GM23338 (cell line): ENCODE measurements at regions not wholly inside any gene's neighbourhood (a gene's known extent, or its start where the extent isn't known, plus 50 kb on each side); places are given as distances from the start of the nearest gene placed in this dataset.

Source experiments
- ATAC-seq: fragments of 200-7000 bp; cut with Tn5 transposase; 3 replicates; pipeline ENCODE4 v1.9.1; 2020
- DNase-seq: peaks from one replicate; pipeline ENCODE4 v3.0.0-alpha.2; 2015; ENCODE audit warnings: low spot score
- H2AFZ ChIP-seq: fragments of 200-600 bp; sonication (generic); 2 replicates; pipeline ENCODE4 v1.8.0; 2016; ENCODE audit warnings: antibody characterized with exemption, mild to moderate bottlenecking, moderate library complexity
- H3F3A ChIP-seq: fragments of 200-600 bp; sonication (generic); replicated peaks from 2 replicates; pipeline ENCODE4 v1.8.0; 2017; ENCODE audit warnings: antibody characterized with exemption, mixed run types, low read depth
- H3K27ac ChIP-seq: fragments of 200-600 bp; sonication (generic); 2 replicates; pipeline ENCODE4 v1.6.1; 2016; ENCODE audit warnings: low read depth
- H3K27me3 ChIP-seq: fragments of 200-600 bp; sonication (generic); 2 replicates; pipeline ENCODE4 v1.8.0; 2016; ENCODE audit warnings: mild to moderate bottlenecking, mixed run types, moderate library complexity; ENCODE audit not compliant: insufficient read depth
- H3K36me3 ChIP-seq: fragments of 200-600 bp; sonication (generic); 2 replicates; pipeline ENCODE4 v1.8.0; 2016; ENCODE audit warnings: mild to moderate bottlenecking; ENCODE audit not compliant: insufficient read depth
- H3K4me1 ChIP-seq: fragments of 200-600 bp; sonication (generic); 2 replicates; pipeline ENCODE4 v1.8.0; 2016; ENCODE audit warnings: mild to moderate bottlenecking, moderate library complexity; ENCODE audit not compliant: insufficient read depth
- H3K4me2 ChIP-seq: fragments of 200-600 bp; sonication (generic); 2 replicates; pipeline ENCODE4 v1.7.1; 2017; ENCODE audit warnings: mixed run types
- H3K4me3 ChIP-seq: fragments of 200-600 bp; sonication (generic); 2 replicates; pipeline ENCODE4 v1.6.1; 2016; ENCODE audit warnings: mixed run types
- H3K79me2 ChIP-seq: fragments of 200-600 bp; sonication (generic); replicated peaks from 2 replicates; pipeline ENCODE4 v1.8.0; 2017; ENCODE audit warnings: mild to moderate bottlenecking; ENCODE audit not compliant: insufficient read depth
- H3K9me2 ChIP-seq: fragments of 200-600 bp; sonication (generic); 2 replicates; pipeline ENCODE4 v1.8.0; 2017; ENCODE audit not compliant: insufficient read depth
- H4K20me1 ChIP-seq: fragments of 200-600 bp; sonication (generic); replicated peaks from 2 replicates; pipeline ENCODE4 v1.8.0; 2017; ENCODE audit warnings: mild to moderate bottlenecking; ENCODE audit not compliant: insufficient read depth
- H3K27ac Mint-ChIP-seq: 2 replicates; pipeline ENCODE4 v1.8.0; 2020; ENCODE audit warnings: inconsistent platforms, mild to moderate bottlenecking, moderate library complexity, mixed read lengths
- H3K27me3 Mint-ChIP-seq: 3 replicates; pipeline ENCODE4 v1.8.0; 2022; ENCODE audit warnings: low read depth, mild to moderate bottlenecking, moderate library complexity, mixed read lengths, inconsistent platforms; ENCODE audit not compliant: insufficient read depth, poor library complexity
- H3K36me3 Mint-ChIP-seq: 3 replicates; pipeline ENCODE4 v1.8.0; 2021; ENCODE audit warnings: low read depth, mild to moderate bottlenecking, inconsistent platforms, moderate library complexity, mixed read lengths
- H3K4me1 Mint-ChIP-seq: 3 replicates; pipeline ENCODE4 v1.8.0; 2020; ENCODE audit warnings: mild to moderate bottlenecking, inconsistent platforms, mixed read lengths
- H3K4me3 Mint-ChIP-seq: 3 replicates; pipeline ENCODE4 v1.8.0; 2021; ENCODE audit warnings: moderate library complexity, mild to moderate bottlenecking, inconsistent platforms, mixed read lengths
- H3K9me3 Mint-ChIP-seq: 3 replicates; pipeline ENCODE4 v1.8.0; 2020; ENCODE audit warnings: moderate library complexity, mild to moderate bottlenecking, inconsistent platforms, mixed read lengths
- CTCF ChIP-seq, 2 experiments: fragments of 200-600 bp in 1 of 2; sonication (generic) in 1 of 2; conservative IDR thresholded peaks; 2 replicates each; pipeline versions ENCODE4 v1.5.1 to v1.6.1; 2016 to 2017; ENCODE audit warnings: antibody characterized with exemption in 2 of 2, low read depth in 2 of 2, mild to moderate bottlenecking in 2 of 2, moderate library complexity in 1 of 2
- EZH2 ChIP-seq: fragments of 200-600 bp; sonication (generic); IDR thresholded peaks from one replicate; pipeline ENCODE4 v1.8.0; 2017; ENCODE audit warnings: antibody characterized with exemption, mild to moderate bottlenecking, low read depth; ENCODE audit not compliant: unreplicated experiment
- JUNB ChIP-seq: IDR thresholded peaks from one replicate; pipeline ENCODE4 v1.6.1; 2016; ENCODE audit warnings: antibody characterized with exemption; ENCODE audit not compliant: unreplicated experiment
- POLR2AphosphoS5 ChIP-seq: IDR thresholded peaks from 2 replicates; pipeline ENCODE4 v1.6.1; 2016; ENCODE audit warnings: antibody characterized with exemption, low read depth
- REST ChIP-seq: IDR thresholded peaks from one replicate; pipeline ENCODE4 v1.6.1; 2018; ENCODE audit warnings: antibody characterized with exemption; ENCODE audit not compliant: unreplicated experiment
- STAT1 ChIP-seq: IDR thresholded peaks from one replicate; pipeline ENCODE4 v1.6.1; 2016; ENCODE audit warnings: antibody characterized with exemption; ENCODE audit not compliant: unreplicated experiment
- ZNF114 ChIP-seq: fragments of 250-450 bp; sonication (Bioruptor Pico); IDR thresholded peaks from 2 replicates; pipeline ENCODE4 v1.5.0; 2020; ENCODE audit warnings: mild to moderate bottlenecking, moderate library complexity
- ZNF331 ChIP-seq: fragments of 250-450 bp; sonication (Bioruptor Pico); IDR thresholded peaks from 2 replicates; pipeline ENCODE4 v1.5.0; 2020; ENCODE audit warnings: low read depth, mild to moderate bottlenecking, moderate library complexity
- ZNF462 ChIP-seq: fragments of 250-450 bp; sonication (Bioruptor Pico); IDR thresholded peaks from 2 replicates; pipeline ENCODE4 v1.5.0; 2020; ENCODE audit warnings: mild to moderate bottlenecking, moderate library complexity

- TF ChIP-seq REST (no peak), ZNF331 (CRISPR knock-in tag) (no peak), ZNF462 (no peak), EZH2 (no peak)
These were observed 823.8 kb upstream of the HS6ST1 start (continued) for GRCh38 chr2:129142465-129142864.

GRCh38 chr2:129144082-129144791, 825.6 kb upstream of the HS6ST1 start:
- Histone ChIP-seq H3K4me3 (no peak overlapping the region), H4K20me1 (no peaks in the 10 kb centered on the region)
- TF ChIP-seq CTCF (conservative IDR thresholded peaks at IDR 0.05; ENCODE audit: low read depth in 2 of 2) (no peak), ZNF114 (CRISPR knock-in tag) (no peak), STAT1 (no peak), JUNB (no peak), REST (no peak), POLR2AphosphoS5 (no peak)

More at GRCh38 chr2:129144082-129144791, 825.6 kb upstream of the HS6ST1 start:
- no peaks in the 10 kb centered on the region for H3K79me2 ChIP-seq
- H3K27ac Mint-ChIP-seq, result no peak overlapping the region
- H3K36me3 ChIP-seq, result no peaks in the 10 kb centered on the region
- H3K9me3 Mint-ChIP-seq, result peaks cover 6% of the 10 kb centered on the region; the same call in 2 of the 3 replicates
- H3K27me3 ChIP-seq, result no peaks in the 10 kb centered on the region
- no peaks in the 10 kb centered on the region for H3F3A ChIP-seq
- H3K4me1 ChIP-seq, result no peaks in the 10 kb centered on the region
- H3K4me3 Mint-ChIP-seq, result no peak overlapping the region
- no peak overlapping the region for H3K27ac ChIP-seq
- no peak overlapping the region for H3K4me2 ChIP-seq
- no peaks in the 10 kb centered on the region for H3K36me3 Mint-ChIP-seq
- H3K27me3 Mint-ChIP-seq, result peaks cover 2% of the 10 kb centered on the region
- H3K4me1 Mint-ChIP-seq, result no peaks in the 10 kb centered on the region
- no peak for ATAC-seq
- H3K9me2 ChIP-seq, result no peaks in the 10 kb centered on the region
- no peak for DNase-seq
- H2AFZ ChIP-seq, result 0 out of 2 replicates have a peak overlapping the region, but pooled peaks have one; percentile 53
